Loucy (cell line): ENCODE measurements at regions not wholly inside any gene's neighbourhood (a gene's known extent, or its start where the extent isn't known, plus 50 kb on each side); places are given as distances from the start of the nearest gene placed in this dataset.

Source experiments
- H2AFZ ChIP-seq: fragments of 200-600 bp; sonication (generic); 2 replicates; pipeline ENCODE4 v1.6.0; 2016; ENCODE audit warnings: antibody characterized with exemption, mild to moderate bottlenecking, low read length, moderate library complexity
- H3F3A ChIP-seq: fragments of 200-600 bp; 2 replicates; pipeline ENCODE4 v1.6.0; 2016; ENCODE audit warnings: antibody characterized with exemption, low read depth, mild to moderate bottlenecking
- H3K27me3 ChIP-seq: fragments of 200-600 bp; sonication (generic); 2 replicates; pipeline ENCODE4 v1.6.1; 2014; ENCODE audit warnings: low read length, mild to moderate bottlenecking; ENCODE audit not compliant: insufficient read depth, poor library complexity, severe bottlenecking
- H3K36me3 ChIP-seq: fragments of 200-600 bp; sonication (generic); 2 replicates; pipeline ENCODE4 v1.6.1; 2016; ENCODE audit warnings: low read length; ENCODE audit not compliant: insufficient read depth
- H3K4me1 ChIP-seq: fragments of 200-600 bp; sonication (generic); 2 replicates; pipeline ENCODE4 v1.5.1; 2014; ENCODE audit warnings: low read length, mild to moderate bottlenecking; ENCODE audit not compliant: insufficient read depth, poor library complexity, severe bottlenecking
- H3K4me2 ChIP-seq: fragments of 200-600 bp; sonication (generic); 2 replicates; pipeline ENCODE4 v1.6.0; 2014; ENCODE audit warnings: antibody characterized with exemption, low read length, low read depth, mild to moderate bottlenecking; ENCODE audit not compliant: poor library complexity, severe bottlenecking
- H3K4me3 ChIP-seq: fragments of 200-600 bp; sonication (generic); 2 replicates; pipeline ENCODE4 v1.5.1; 2014; ENCODE audit warnings: low read length, mild to moderate bottlenecking, mixed read lengths; ENCODE audit not compliant: poor library complexity, severe bottlenecking
- H3K79me2 ChIP-seq: fragments of 200-600 bp; sonication (generic); 2 replicates; pipeline ENCODE4 v1.6.1; 2014; ENCODE audit warnings: low read length; ENCODE audit not compliant: insufficient read depth
- H3K9ac ChIP-seq: fragments of 200-600 bp; sonication (generic); 2 replicates; pipeline ENCODE4 v1.6.0; 2014; ENCODE audit warnings: mild to moderate bottlenecking, low read depth, low read length, moderate library complexity; ENCODE audit not compliant: poor library complexity, severe bottlenecking
- H3K9me2 ChIP-seq: fragments of 200-600 bp; sonication (generic); replicated peaks from 2 replicates; pipeline ENCODE4 v1.6.1; 2016; ENCODE audit warnings: low read depth, low read length, mixed read lengths
- H3K9me3 ChIP-seq: fragments of 200-600 bp; sonication (generic); 2 replicates; pipeline ENCODE4 v1.6.1; 2014; ENCODE audit warnings: mild to moderate bottlenecking, antibody characterized with exemption, low read length, low read depth; ENCODE audit not compliant: insufficient read depth
- H4K20me1 ChIP-seq: fragments of 200-600 bp; sonication (generic); 2 replicates; pipeline ENCODE4 v1.6.0; 2014; ENCODE audit warnings: antibody characterized with exemption, low read length, mild to moderate bottlenecking; ENCODE audit not compliant: insufficient read depth, poor library complexity, severe bottlenecking
- EZH2phosphoT487 ChIP-seq: fragments of 200-600 bp; IDR thresholded peaks from 2 replicates; pipeline ENCODE4 v1.6.1; 2018; ENCODE audit warnings: antibody characterized with exemption, mild to moderate bottlenecking, moderate library complexity, borderline replicate concordance
- TF ChIP-seq, protein P1 (sequence below): fragments of 200-600 bp; sonication (generic); conservative IDR thresholded peaks from 2 replicates; pipeline ENCODE4 v1.5.1; 2014; ENCODE audit warnings: mild to moderate bottlenecking, antibody characterized with exemption, low read length

- TF ChIP-seq, protein P1, sequence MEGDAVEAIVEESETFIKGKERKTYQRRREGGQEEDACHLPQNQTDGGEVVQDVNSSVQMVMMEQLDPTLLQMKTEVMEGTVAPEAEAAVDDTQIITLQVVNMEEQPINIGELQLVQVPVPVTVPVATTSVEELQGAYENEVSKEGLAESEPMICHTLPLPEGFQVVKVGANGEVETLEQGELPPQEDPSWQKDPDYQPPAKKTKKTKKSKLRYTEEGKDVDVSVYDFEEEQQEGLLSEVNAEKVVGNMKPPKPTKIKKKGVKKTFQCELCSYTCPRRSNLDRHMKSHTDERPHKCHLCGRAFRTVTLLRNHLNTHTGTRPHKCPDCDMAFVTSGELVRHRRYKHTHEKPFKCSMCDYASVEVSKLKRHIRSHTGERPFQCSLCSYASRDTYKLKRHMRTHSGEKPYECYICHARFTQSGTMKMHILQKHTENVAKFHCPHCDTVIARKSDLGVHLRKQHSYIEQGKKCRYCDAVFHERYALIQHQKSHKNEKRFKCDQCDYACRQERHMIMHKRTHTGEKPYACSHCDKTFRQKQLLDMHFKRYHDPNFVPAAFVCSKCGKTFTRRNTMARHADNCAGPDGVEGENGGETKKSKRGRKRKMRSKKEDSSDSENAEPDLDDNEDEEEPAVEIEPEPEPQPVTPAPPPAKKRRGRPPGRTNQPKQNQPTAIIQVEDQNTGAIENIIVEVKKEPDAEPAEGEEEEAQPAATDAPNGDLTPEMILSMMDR, result no peak
- TF ChIP-seq EZH2phosphoT487, result no peak
- Histone ChIP-seq H3K4me3 (no peak overlapping the region), H3K4me2 (no peak overlapping the region), H3K9me2 (no peaks in the 10 kb centered on the region), H3K9me3 (no peaks in the 10 kb centered on the region), H3K79me2 (no peaks in the 10 kb centered on the region), H3K4me1 (no peaks in the 10 kb centered on the region), H3K27me3 (no peaks in the 10 kb centered on the region), H3F3A (no peaks in the 10 kb centered on the region), H3K36me3 (no peaks in the 10 kb centered on the region), H2AFZ (no peak overlapping the region), H3K9ac (no peak overlapping the region), H4K20me1 (no peaks in the 10 kb centered on the region)
Measured at GRCh38 chr11:97367406-97368083, 977.7 kb downstream of the JRKL start.

- Histone ChIP-seq H3K27me3 (no peaks in the 10 kb centered on the region), H3K9me3 (no peaks in the 10 kb centered on the region), H3K9ac (no peak overlapping the region), H3K9me2 (no peaks in the 10 kb centered on the region), H3K4me2 (no peak overlapping the region), H3K4me3 (no peak overlapping the region), H3K79me2 (no peaks in the 10 kb centered on the region), H2AFZ (no peak overlapping the region), H3F3A (no peaks in the 10 kb centered on the region), H4K20me1 (no peaks in the 10 kb centered on the region), H3K36me3 (no peaks in the 10 kb centered on the region), H3K4me1 (no peaks in the 10 kb centered on the region)
- TF ChIP-seq, protein P1, result no peak
- no peak for TF ChIP-seq EZH2phosphoT487
Measured at GRCh38 chr11:97389270-97389669, 999.5 kb downstream of the JRKL start.

GRCh38 chr11:97398246-97398645, 1008.4 kb downstream of the JRKL start:
- no peaks in the 10 kb centered on the region for H3K36me3 ChIP-seq
- no peak overlapping the region for H3K9ac ChIP-seq
- H3K4me2 ChIP-seq, result no peak overlapping the region
- no peak overlapping the region for H3K4me3 ChIP-seq
- no peaks in the 10 kb centered on the region for H3K79me2 ChIP-seq
- no peaks in the 10 kb centered on the region for H3K9me2 ChIP-seq
- TF ChIP-seq EZH2phosphoT487, result no peak
- TF ChIP-seq, protein P1, result no peak
- no peaks in the 10 kb centered on the region for H4K20me1 ChIP-seq
- H3F3A ChIP-seq, result no peaks in the 10 kb centered on the region
- no peak overlapping the region for H2AFZ ChIP-seq
- no peaks in the 10 kb centered on the region for H3K27me3 ChIP-seq
- peaks cover 9% of the 10 kb centered on the region; the same call in 1 of the 2 replicates for H3K9me3 ChIP-seq
- H3K4me1 ChIP-seq, result no peaks in the 10 kb centered on the region
